ENCODE measurements at regions not wholly inside any gene's neighbourhood (a gene's known extent, or its start where the extent isn't known, plus 50 kb on each side); places are given as distances from the start of the nearest gene placed in this dataset.

DNA sequence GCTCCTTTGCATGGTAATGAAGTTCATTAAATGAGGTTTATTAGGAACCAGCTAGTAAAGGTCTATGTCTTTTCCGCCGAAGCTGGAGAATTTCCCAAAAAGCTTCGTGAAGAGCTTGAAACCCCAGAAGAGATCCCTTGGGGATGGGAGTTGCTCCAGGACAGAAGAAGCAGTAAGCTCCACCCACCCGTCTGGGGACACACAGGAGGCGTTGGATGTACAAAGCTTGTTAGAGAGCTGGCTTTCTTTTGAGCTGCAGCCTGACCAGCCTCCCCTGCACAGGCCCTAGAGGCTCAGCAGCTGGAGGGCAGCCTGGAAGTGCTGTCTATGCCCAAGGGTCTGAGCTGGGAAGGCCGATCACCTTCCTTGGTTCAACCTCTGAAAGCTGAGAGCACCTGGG lies 147.4 kb upstream of the SDK2 start:
- in situ Hi-C loops (cut with MboI; ENCODE audit: low pct_unique_long_range_greater_than_20kb in 2 of 9, low sequenced_read_pairs in 9 of 9, unreplicated experiment in 9 of 9): loop anchor here in 1 of 9 experiments (25.0 kb wide), 1 partner anchor 96 kb away; no protein-coding TSS in a partner anchor
- Histone ChIP-seq H3K27ac (no peak overlapping the region), H3K4me3 (no peak overlapping the region), H3K4me1 (replicated peaks in 1 of 2) (peaks cover 15 to 17% of the 10 kb centered on the region in 2 donors)
- 54 to 88% (median 79%) methylated on average over 2 to 6 of the region's 6 CpGs; no CpG with 5 or more reads in 6 of the 10 experiments for WGBS, 10 experiments
- peak in 1 of 8 experiments; percentile 33 for ATAC-seq (replicated peaks in 6 of 8)

GRCh38 chr17:73792994-73793393 lies 148.7 kb upstream of the SDK2 start:
- no peak overlapping the region for H3K4me3 ChIP-seq
- WGBS, 10 experiments: 0 to 100% (median 30%) methylated on average over 1 to 2 of the region's 4 CpGs; no CpG with 5 or more reads in 2 of the 10 experiments
- ATAC-seq (replicated peaks in 6 of 8): no peak
- H3K27ac ChIP-seq: no peak overlapping the region
- H3K4me1 ChIP-seq (replicated peaks in 1 of 2): peaks cover 2 to 4% of the 10 kb centered on the region in 2 donors
- in situ Hi-C loops (cut with MboI; ENCODE audit: low pct_unique_long_range_greater_than_20kb in 2 of 9, low sequenced_read_pairs in 9 of 9, unreplicated experiment in 9 of 9): loop anchor here in 1 of 9 experiments (25.0 kb wide), 1 partner anchor 94 kb away; no protein-coding TSS in a partner anchor

DNA sequence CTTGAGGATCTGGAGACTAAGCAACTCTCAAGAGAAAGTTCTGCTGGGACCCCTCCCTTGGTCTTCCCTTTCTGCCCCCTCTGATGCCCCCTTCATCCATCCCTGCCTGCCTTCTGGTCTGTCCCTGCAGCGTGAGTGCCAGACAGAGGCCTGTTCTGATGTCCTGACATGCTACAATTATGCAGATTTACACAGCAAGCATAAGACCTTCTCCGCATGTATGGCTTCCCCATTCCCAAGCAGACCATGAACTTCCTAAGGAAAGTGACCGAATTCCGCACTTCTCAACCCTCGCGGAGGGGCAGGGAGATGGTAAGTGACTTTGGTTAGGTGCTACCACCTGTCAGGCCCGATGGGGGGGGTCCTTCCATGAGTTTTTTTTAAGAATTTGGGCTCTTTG lies 150.1 kb upstream of the SDK2 start:
- in situ Hi-C loops (cut with MboI; ENCODE audit: low pct_unique_long_range_greater_than_20kb in 2 of 9, low sequenced_read_pairs in 9 of 9, unreplicated experiment in 9 of 9): loop anchor here in 1 of 9 experiments (25.0 kb wide), 1 partner anchor 93 kb away; no protein-coding TSS in a partner anchor
- Histone ChIP-seq H3K4me3 (no peak overlapping the region), H3K4me1 (replicated peaks in 1 of 2) (peaks cover 0 to 3% of the 10 kb centered on the region in 2 donors), H3K27ac (no peak overlapping the region)
- WGBS, 10 experiments: 0 to 89% (median 63%) methylated on average over 1 to 7 of the region's 7 CpGs; no CpG with 5 or more reads in 6 of the 10 experiments
- ATAC-seq (replicated peaks in 6 of 8): no peak

DNA sequence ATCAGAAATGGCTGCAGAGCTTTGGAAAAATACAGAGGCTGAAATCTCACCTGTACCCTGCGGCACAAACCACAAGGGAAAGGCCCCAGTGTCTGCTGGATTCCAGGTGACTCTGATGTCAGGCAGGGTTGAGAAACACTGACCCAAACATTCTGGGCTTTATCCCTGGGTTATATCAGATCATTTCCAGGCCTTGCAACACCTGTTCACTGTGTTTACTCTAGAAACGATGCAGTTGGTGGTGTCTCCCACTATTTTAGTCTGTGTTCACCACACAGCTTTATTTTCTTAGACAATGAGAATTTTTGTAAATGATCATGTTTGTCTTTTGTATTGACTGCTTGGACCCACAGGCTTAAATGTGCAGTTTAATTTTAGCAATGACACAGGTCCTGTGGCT lies 151.5 kb upstream of the SDK2 start:
- no peak for ATAC-seq (replicated peaks in 6 of 8)
- no peak overlapping the region for H3K4me3 ChIP-seq
- 33 to 100% (median 88%) methylated on average over 1 to 2 of the region's 2 CpGs; no CpG with 5 or more reads in 5 of the 10 experiments for WGBS, 10 experiments
- in situ Hi-C loops (cut with MboI; ENCODE audit: low pct_unique_long_range_greater_than_20kb in 2 of 9, low sequenced_read_pairs in 9 of 9, unreplicated experiment in 9 of 9): loop anchor here in 1 of 9 experiments (25.0 kb wide), 1 partner anchor 92 kb away; no protein-coding TSS in a partner anchor
- H3K4me1 ChIP-seq (replicated peaks in 1 of 2): peaks cover 0 to 3% of the 10 kb centered on the region in 2 donors
- no peak overlapping the region for H3K27ac ChIP-seq

DNA sequence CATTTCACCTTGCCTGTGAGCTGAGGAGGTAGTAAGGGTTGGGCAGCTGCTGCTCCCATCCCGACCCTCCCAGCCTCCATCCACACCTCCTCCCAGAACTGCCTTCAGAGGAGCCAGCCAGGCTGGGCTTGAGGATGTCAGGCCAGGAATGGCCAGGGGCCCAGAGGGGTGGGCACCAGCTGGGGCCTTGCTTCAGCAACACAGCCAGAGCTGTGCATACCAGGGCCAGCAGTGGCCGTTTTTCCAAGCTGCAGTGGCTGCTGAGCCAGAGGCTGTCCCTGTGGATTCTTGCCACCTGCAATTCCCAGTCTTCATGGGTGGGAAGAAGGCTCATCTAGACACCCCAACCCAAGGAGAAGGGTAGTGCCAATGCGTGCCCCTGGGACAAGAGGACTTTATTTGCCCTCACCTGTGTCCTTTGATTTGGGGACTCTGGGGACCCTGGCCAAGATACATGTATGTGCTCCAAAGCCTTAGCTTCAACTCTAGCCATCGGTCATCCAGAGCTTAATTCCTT lies 153.4 kb upstream of the SDK2 start:
- H3K27ac ChIP-seq: no peak overlapping the region

DNA sequence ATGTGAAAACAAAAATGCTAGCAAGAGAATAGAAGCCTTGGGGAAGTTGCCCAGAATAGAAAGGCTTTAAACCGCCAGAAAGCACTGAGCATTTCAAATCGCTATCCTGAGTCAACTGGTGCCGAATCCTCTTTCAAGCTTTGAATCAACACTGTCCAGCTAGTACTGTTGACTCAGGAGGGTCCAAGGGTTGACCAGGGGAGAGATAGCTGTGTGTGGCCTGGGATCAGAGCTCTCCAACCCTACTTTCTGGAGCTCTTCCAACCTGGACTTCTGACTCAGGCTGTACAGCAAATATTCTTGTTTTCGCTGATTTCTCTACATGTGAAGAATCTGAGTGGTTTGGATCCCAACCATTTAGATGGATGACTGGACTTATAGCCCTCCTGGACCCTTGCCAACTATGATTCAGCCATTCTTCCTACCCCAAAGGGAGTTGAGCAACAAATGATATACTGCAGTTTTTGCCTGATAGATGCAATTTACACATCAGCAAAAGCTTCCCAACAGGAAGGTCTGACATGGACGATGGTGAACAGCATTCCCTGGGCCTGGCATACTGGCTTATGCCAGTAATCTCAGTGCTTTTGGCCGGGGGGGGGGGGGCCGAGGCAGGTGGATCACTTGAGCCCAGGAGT lies 154.0 kb upstream of the SDK2 start:
- peak in 6 of 8 experiments; percentile 19 to 92 (median 80) for ATAC-seq (replicated peaks in 6 of 8)
- in situ Hi-C loops (cut with MboI; ENCODE audit: low pct_unique_long_range_greater_than_20kb in 2 of 9, low sequenced_read_pairs in 9 of 9, unreplicated experiment in 9 of 9): loop anchor here in 1 of 9 experiments (25.0 kb wide), 1 partner anchor 89 kb away; no protein-coding TSS in a partner anchor
- H3K4me3 ChIP-seq: no peak overlapping the region
- 0 to 81% (median 20%) methylated on average over 1 to 7 of the region's 7 CpGs; no CpG with 5 or more reads in 1 of the 10 experiments for whole genome bisulfite sequencing, 10 experiments
- no peak overlapping the region for H3K27ac ChIP-seq
- peaks cover 0 to 3% of the 10 kb centered on the region in 2 donors for H3K4me1 ChIP-seq (replicated peaks in 1 of 2)

More for the DNA sequence above, 153.4 kb upstream of the SDK2 start:
- ATAC-seq (replicated peaks in 6 of 8): peak in 3 of 8 experiments; percentile 26 to 35 (median 29)
- 33 to 93% (median 80%) methylated on average over 1 to 3 of the region's 4 CpGs; no CpG with 5 or more reads in 5 of the 10 experiments for WGBS, 10 experiments
- in situ Hi-C loops (cut with MboI; ENCODE audit: low pct_unique_long_range_greater_than_20kb in 2 of 9, low sequenced_read_pairs in 9 of 9, unreplicated experiment in 9 of 9): loop anchor here in 1 of 9 experiments (25.0 kb wide), 1 partner anchor 90 kb away; no protein-coding TSS in a partner anchor
- Histone ChIP-seq H3K4me1 (replicated peaks in 1 of 2) (peaks cover 0 to 3% of the 10 kb centered on the region in 2 donors), H3K4me3 (no peak overlapping the region)

GRCh38 chr17:73799096-73799495 lies 154.9 kb upstream of the SDK2 start:
- no peak for ATAC-seq (replicated peaks in 6 of 8)
- in situ Hi-C loops (cut with MboI; ENCODE audit: low pct_unique_long_range_greater_than_20kb in 2 of 9, low sequenced_read_pairs in 9 of 9, unreplicated experiment in 9 of 9): loop anchor here in 1 of 9 experiments (25.0 kb wide), 1 partner anchor 88 kb away; no protein-coding TSS in a partner anchor
- no peak overlapping the region for H3K27ac ChIP-seq
- H3K4me3 ChIP-seq: no peak overlapping the region
- H3K4me1 ChIP-seq (replicated peaks in 1 of 2): peaks cover 2 to 3% of the 10 kb centered on the region in 2 donors

- ATAC-seq (replicated peaks in 6 of 8): no peak
- Histone ChIP-seq H3K4me3 (no peak overlapping the region), H3K27ac (no peak overlapping the region), H3K4me1 (replicated peaks in 1 of 2) (peaks cover 6 to 7% of the 10 kb centered on the region in 2 donors)
- 0 to 100% (median 90%) methylated on average over 1 to 7 of the region's 7 CpGs; no CpG with 5 or more reads in 2 of the 10 experiments for WGBS, 10 experiments
- in situ Hi-C loops (cut with MboI; ENCODE audit: low pct_unique_long_range_greater_than_20kb in 2 of 9, low sequenced_read_pairs in 9 of 9, unreplicated experiment in 9 of 9): loop anchor here in 1 of 9 experiments (25.0 kb wide), 1 partner anchor 87 kb away; no protein-coding TSS in a partner anchor
Observed at GRCh38 chr17:73799781-73800627, 155.8 kb upstream of the SDK2 start.

- 0 to 80% (median 70%) methylated on average over 1 to 6 of the region's 8 CpGs; no CpG with 5 or more reads in 1 of the 10 experiments for WGBS, 10 experiments
- ATAC-seq (replicated peaks in 6 of 8): no peak
- Histone ChIP-seq H3K4me1 (replicated peaks in 1 of 2) (peaks cover 6 to 7% of the 10 kb centered on the region in 2 donors), H3K4me3 (no peak overlapping the region), H3K27ac (no peak overlapping the region)
- in situ Hi-C loops (cut with MboI; ENCODE audit: low pct_unique_long_range_greater_than_20kb in 2 of 9, low sequenced_read_pairs in 9 of 9, unreplicated experiment in 9 of 9): no loop called here
Observed at GRCh38 chr17:73800893-73801292, 156.6 kb upstream of the SDK2 start.

GRCh38 chr17:73801455-73802100 lies 157.3 kb upstream of the SDK2 start:
- ATAC-seq (replicated peaks in 6 of 8): no peak
- Histone ChIP-seq H3K27ac (no peak overlapping the region), H3K4me3 (no peak overlapping the region), H3K4me1 (replicated peaks in 1 of 2) (peaks cover 6 to 7% of the 10 kb centered on the region in 2 donors)
- 40 to 90% (median 76%) methylated on average over 1 to 5 of the region's 8 CpGs; no CpG with 5 or more reads in 4 of the 10 experiments for WGBS, 10 experiments
- in situ Hi-C loops (cut with MboI; ENCODE audit: low pct_unique_long_range_greater_than_20kb in 2 of 9, low sequenced_read_pairs in 9 of 9, unreplicated experiment in 9 of 9): no loop called here

DNA sequence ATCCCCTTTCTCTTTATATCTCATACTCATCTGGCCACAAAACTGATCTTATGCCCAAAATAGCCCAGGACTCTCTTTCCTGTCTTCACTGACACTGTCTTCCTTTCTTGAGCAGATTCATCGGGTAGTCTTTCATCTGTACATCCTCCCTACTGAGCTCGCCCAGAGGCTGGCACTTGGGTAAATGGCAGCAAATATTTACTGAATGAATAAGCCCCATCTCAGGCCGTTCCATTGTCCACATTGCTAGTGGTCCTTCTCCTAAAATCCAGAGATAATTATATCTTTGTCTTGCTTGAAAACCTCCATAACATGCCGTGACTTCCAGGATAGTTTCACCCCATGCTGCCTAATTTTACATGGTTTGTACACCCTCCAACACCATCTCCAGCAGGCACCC lies 158.1 kb upstream of the SDK2 start:
- H3K4me3 ChIP-seq: no peak overlapping the region
- peaks cover 6 to 7% of the 10 kb centered on the region in 2 donors for H3K4me1 ChIP-seq (replicated peaks in 1 of 2)
- ATAC-seq (replicated peaks in 6 of 8): no peak
- in situ Hi-C loops (cut with MboI; ENCODE audit: low pct_unique_long_range_greater_than_20kb in 2 of 9, low sequenced_read_pairs in 9 of 9, unreplicated experiment in 9 of 9): no loop called here
- no peak overlapping the region for H3K27ac ChIP-seq
- WGBS, 10 experiments: 25 to 85% (median 60%) methylated on average over 2 to 4 of the region's 4 CpGs; no CpG with 5 or more reads in 4 of the 10 experiments

DNA sequence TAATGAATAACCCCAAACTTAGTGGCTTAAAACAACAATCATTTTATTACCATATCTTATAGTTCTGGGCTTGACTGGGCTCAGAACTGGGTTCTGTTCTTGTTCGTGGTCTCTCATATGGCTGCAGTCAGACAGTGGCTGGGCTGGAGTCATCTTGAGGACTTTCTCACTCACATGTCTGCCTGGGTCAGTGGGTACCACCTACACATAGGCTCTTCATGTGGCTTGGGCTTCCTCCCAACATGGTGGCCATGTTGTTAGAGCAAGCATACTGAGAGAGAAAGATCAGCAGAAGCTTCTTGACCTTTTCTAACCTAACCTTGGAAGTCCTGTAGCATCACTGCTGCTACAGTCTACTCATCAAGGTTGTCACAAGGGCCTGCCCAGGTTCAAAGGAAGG lies 158.6 kb upstream of the SDK2 start:
- WGBS, 10 experiments: 56 to 89% (median 86%) methylated on average over 1 of the region's 1 CpG; no CpG with 5 or more reads in 7 of the 10 experiments
- no peak for ATAC-seq (replicated peaks in 6 of 8)
- no peak overlapping the region for H3K27ac ChIP-seq
- H3K4me1 ChIP-seq (replicated peaks in 1 of 2): peaks cover 6 to 7% of the 10 kb centered on the region in 2 donors
- in situ Hi-C loops (cut with MboI; ENCODE audit: low pct_unique_long_range_greater_than_20kb in 2 of 9, low sequenced_read_pairs in 9 of 9, unreplicated experiment in 9 of 9): no loop called here
- no peak overlapping the region for H3K4me3 ChIP-seq

Data from motor neuron (in vitro differentiated cells).